ENCODE measurements at regions not wholly inside any gene's neighbourhood (a gene's known extent, or its start where the extent isn't known, plus 50 kb on each side); places are given as distances from the start of the nearest gene placed in this dataset.
"Not testable (repeated sequence)": the region's sequence is repeated elsewhere in the genome, so short reads cannot be mapped to it uniquely, and the experiment has no call there.

DNA sequence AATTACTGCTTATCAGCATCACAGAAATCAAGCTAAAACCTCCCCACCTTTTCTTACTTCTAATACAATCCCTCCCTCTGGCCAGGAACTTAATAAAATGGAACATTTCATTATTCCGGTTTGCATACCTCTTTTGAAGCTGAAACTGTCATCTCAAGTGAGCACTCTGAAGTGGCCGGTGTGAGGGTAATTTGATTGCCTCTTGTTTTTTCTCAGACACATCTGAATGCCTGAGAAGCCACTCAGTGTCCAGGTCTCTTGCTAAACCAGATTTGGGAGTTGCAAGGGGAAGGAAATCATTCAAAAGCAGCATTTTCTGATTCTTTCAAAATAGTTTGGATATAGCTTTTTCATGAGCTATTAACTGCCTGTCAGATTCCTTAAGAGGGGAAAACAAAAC is 190.3 kb downstream of the C1D start:
- DNase-seq (ENCODE audit: low read depth), result no peak

DNA sequence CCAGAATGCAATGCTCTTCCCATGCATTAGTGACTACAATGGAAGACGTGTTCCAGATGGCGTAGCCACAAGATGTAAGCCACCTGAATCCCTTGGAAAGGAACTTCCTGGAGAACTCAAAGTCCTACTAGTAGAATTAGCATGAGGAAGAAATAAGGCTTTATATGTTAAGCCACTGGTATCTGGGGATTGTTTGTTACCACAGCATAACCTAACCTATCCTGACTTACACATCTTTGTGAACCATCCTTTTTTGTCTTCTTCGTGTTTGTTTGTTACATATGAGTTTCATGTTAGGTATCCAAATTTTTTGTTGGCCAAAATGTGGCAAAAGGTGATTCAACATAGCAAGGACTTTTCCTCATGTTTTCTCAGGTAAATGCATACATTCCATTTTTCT is 188.9 kb downstream of the C1D start:
- DNase-seq (ENCODE audit: low read depth), result no peak

DNA sequence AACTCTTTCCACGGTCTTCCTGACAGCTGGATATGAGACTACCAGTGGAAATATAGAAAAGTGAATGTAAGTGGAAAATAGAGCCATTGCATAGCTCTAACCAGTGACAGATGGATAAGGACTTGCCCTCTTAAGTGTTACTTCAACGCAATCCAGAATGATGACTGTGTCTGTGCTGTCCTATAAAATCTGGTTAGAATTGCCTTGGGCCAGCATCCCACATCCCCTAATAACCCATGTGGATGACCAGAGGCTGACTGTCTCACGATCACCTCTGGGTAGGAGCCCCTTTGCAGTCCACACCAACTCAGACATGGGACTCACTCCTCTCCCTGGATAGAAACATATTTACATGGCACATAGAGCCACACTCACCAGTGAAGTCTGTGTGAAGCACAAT is 186.6 kb downstream of the C1D start:
- no peak for DNase-seq (ENCODE audit: low read depth)

- DNase-seq (ENCODE audit: low read depth), result no peak
Observed at GRCh38 chr2:67877301-67877700, 185.5 kb downstream of the C1D start.

GRCh38 chr2:67878743-67879142 is 184.1 kb downstream of the C1D start:
- DNase-seq (ENCODE audit: low read depth), result no peak

GRCh38 chr2:67879586-67880290 is 183.1 kb downstream of the C1D start:
- DNase-seq (ENCODE audit: low read depth), result peak; percentile 44

DNA sequence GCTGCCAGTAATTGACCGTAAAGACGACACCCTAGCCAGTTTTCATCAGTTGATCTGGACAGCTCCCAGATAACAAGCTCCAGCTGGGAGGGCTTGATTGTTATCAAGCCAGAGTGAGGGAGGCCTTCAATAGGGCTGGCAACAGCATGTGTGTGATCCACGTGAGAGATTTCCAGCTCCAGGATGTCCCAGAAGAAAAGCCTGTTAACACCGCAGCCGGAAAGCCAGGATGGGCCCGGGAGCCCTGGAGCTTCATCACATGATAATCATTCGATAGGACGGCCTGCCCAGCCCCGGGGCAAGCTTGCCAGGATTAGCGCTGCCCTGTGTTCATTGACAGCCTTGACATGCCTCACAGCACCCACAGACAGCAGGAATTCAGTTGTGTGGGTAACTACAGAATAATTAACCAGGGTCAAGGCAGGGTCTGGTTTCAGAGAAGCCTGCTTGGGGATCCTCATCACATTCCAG is 182.5 kb downstream of the C1D start:
- no peak for DNase-seq (ENCODE audit: low read depth)

DNA sequence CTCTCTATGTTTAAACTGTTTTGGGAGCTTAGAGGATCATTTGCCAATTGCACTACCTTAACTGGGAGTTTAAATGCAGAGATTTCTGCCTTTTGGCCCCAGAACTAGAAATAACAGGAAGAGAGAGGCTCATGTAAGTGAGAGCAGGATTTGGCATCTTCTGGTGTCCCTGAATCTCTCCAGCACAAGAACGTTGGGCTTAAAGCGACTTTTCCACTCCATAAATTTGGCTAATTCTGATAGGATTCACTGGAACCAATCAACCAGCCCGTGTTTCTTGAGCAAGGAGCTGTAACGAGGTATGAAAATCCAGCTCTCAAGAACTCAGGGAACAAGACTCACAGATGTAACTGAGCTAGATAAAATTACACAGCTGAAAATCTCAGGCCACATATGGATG is 181.0 kb downstream of the C1D start:
- DNase-seq (ENCODE audit: low read depth), result no peak

- no peak for DNase-seq (ENCODE audit: low read depth)
Observed at GRCh38 chr2:67883316-67884087, 179.3 kb downstream of the C1D start.

DNA sequence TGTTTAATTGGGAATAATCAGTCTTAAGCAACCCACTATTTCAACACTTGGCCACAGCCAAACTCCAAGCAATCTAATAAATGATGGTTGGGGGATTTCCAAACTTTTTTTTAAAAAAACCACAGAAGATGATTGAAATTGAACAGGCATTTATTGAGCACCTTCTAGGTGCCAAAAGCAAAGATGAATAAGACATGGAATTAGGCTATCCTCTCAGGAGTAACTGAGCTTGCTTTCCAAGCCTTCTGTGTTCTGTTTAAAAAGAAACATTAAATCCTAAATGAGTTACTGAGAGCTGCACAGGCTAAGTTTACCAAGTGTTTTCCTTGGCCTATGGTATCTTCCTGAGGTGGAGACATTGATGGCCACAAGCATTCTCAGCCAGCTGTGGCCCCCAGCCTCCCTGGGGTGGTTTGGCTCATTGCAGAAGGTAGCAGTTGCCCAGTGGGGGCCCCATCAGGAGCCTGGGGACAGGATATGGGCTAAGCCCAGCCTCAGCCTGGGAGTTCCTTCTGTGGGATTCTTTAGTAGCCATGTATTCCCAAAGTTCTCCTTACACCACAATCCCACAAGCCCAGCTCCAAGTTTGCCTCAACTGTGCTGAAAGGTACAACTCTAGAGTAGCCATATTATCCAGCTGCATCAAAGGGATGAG is 174.3 kb downstream of the C1D start:
- DNase-seq (ENCODE audit: low read depth), result no peak

- no peak for DNase-seq (ENCODE audit: low read depth)
Observed at GRCh38 chr2:67889056-67889455, 173.7 kb downstream of the C1D start.

- no peak for DNase-seq (ENCODE audit: low read depth)
Observed at GRCh38 chr2:67891642-67892041, 171.2 kb downstream of the C1D start.

DNA sequence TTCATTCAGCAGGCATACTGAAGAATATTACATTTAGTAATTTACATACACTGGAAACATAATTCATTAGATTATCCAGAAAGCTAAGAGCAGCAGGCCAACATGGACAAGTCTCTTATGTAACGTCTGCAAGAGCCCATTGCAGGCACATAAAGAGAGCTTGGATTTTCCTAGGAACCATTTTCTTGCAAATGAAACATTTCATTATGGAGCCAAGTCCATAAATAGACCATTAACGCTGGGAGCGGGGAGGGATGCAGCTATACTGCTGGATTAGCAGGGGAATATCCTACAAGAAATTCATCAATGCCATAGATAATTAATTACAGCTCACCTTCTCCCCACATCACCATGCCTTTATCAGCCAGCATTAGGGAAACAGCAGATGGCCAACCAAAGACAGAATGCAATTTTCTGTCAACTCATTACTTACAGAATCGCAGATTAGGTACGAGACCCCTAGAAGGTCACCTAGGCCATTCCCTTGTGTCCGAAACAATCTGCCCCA is 170.4 kb downstream of the C1D start:
- DNase-seq (ENCODE audit: low read depth), result no peak

DNA sequence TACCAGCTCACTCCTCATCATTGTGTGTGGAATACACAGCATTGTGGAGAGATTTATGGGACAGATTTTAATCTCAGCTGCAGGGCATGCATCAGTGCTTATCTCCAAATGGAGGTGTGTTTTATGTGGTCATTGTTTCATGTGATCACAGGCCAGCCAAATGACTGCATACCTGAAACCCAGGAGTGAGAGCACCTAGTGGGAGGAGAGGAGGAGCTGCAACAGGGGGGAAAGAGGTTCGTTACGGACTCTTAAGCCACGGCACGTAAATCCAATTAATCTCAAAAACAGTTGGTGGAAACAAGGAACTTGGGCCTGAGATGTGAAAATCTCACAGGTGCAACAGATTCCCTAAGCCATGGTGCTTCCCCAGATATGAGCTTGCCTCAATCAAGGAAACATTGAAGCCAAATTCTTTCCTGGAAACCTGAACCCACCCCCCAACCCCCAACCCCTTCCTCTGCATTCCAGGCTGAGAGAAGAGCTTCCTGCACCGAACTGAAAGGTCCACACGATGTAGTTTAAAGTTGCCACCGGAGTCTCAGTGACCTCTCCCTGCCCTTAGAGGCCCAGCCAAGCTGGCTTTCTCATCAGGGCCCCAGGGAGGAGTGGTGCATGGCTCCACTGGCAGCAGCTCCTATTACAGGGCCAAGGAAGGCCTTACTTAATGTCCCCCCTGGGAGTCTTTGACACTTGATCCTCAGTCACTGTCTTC is 167.4 kb downstream of the C1D start:
- DNase-seq (ENCODE audit: low read depth), result no peak

GRCh38 chr2:67896076-67896475 is 166.7 kb downstream of the C1D start:
- no peak for DNase-seq (ENCODE audit: low read depth)

- DNase-seq (ENCODE audit: low read depth), result no peak
Observed at GRCh38 chr2:67896476-67896875, 166.3 kb downstream of the C1D start.

DNA sequence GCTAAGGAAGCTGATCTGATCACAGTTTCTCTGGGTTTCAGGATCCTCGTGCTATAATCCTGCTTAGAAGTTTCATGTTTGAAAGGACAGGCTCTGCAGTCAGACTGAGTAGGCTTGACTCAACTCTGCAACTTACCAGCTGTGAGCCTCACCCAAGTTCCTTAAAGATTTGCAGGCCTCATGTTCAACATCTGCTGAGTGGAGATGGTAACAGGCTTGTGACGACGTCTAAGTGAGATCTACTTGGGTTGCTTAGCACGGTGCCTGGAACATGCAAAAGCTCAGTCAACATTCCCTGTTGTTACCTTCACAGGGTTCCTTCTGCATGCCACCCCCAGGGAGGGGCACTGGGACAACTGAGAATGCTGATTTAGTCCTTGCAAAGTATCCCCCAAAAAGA is 164.2 kb downstream of the C1D start:
- DNase-seq (ENCODE audit: low read depth), result no peak

DNA sequence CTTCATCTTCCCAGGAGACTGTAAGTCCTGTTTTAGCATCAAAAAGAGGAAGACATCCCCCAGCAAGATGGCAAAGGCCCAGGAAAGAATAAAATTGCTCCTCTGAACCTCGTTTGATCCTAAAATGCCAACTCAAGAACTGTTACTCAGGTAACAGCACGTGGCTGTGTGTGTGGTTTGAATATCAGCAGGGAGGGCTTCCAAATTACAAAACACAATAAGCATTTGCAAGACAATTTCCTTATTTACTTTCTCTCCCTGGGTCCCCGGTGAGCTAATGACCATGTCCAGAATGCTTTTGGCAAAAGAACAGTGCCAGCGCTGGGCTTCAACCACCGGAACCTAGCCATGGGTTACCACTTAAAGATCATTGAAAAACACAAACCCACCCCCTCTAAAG is 163.6 kb downstream of the C1D start:
- DNase-seq (ENCODE audit: low read depth), result no peak

DNA sequence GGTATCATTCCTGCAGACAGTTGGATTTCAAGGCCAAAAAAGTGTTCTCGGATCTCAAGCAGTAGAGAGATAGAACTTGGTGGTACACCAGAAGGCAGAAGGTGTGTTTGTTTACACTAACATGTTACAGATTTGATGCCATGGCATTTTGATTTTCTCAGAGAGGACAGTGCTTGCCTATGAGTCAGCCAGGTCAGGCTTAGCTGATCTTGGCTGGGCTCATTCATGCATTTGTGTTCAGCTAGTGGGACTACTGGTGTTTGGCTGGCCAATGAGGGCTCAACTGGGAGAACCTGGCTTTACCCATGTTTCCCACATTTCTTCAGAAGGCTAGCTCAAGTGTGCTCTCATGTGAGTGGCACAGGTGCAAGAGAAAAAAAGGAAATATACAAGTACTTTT is 162.0 kb downstream of the C1D start:
- DNase-seq (ENCODE audit: low read depth), result no peak

DNA sequence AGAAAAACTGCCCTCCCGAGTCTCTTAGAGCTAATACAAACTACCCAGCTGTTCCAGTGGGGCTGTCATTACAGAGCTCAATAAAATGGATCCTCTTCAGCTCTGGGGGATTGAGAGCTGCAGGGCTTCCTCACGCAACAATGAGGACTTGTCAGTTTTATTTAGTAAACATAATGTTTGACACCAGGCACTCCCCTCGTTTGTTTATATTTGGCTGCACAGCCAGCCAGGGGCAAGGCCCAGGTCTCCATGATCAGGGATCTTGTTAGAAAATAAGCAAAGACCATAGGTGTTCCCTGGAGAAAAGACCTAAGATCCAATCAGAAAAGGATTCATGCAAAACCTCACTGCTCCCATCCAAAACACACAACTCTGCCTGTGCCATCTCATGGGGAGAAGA is 158.2 kb downstream of the C1D start:
- DNase-seq (ENCODE audit: low read depth), result no peak

DNA sequence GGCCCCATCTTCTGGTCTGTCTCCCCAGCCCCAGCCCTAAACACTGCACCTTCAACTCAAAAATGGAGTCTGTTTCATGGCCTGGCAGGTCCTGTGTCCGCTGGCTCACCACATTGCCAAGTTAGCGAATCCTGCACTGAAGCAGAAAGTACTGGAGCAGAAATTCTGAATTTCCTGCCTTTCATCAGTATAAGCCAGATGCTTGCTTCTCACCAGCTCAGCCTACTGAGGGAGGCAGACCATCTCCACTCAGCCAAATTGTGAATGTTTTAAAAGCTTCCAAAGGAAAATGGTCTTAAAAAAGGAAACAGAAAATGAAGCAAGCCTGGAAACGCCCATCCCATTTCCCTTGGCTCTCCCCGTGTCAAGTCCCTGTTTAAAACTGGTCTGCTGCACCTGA is 157.8 kb downstream of the C1D start:
- DNase-seq (ENCODE audit: low read depth), result no peak

GRCh38 chr2:67906547-67906946 is 156.3 kb downstream of the C1D start:
- not testable (repeated sequence) for DNase-seq (ENCODE audit: low read depth)
